Heart right ventricle (tissue), 16 donors: ENCODE measurements at regions not wholly inside any gene's neighbourhood (a gene's known extent, or its start where the extent isn't known, plus 50 kb on each side); places are given as distances from the start of the nearest gene placed in this dataset.

ENCODE experiments used
- ATAC-seq, 8 donors: fragments of 200-7000 bp; cut with Tn5 transposase; one replicate each; pipeline ENCODE4 v1.9.1; 2020; ENCODE audit warnings: mild to moderate bottlenecking in 8 of 8, moderate library complexity in 8 of 8, moderate number of reproducible peaks in 1 of 8
- DNase-seq, 2 donors: peaks; one replicate each; pipeline ENCODE4 v3.0.0-alpha.2; 2020
- H3K27ac ChIP-seq, 10 donors: fragments of 200-600 bp; sonication (generic) in 2 of 10; one replicate each; pipeline versions ENCODE4 v1.5.0 to v1.8.0; 2020 to 2022; ENCODE audit warnings: mild to moderate bottlenecking in 3 of 10
- H3K27me3 ChIP-seq, 7 donors: fragments of 200-600 bp; one replicate each; pipeline ENCODE4 v1.8.0; 2021 to 2022; ENCODE audit warnings: mild to moderate bottlenecking in 2 of 7
- H3K36me3 ChIP-seq, 9 donors: fragments of 200-600 bp; sonication (generic) in 1 of 9; one replicate each; pipeline versions ENCODE4 v1.5.0 to v1.8.0; 2020 to 2022; ENCODE audit warnings: mild to moderate bottlenecking in 2 of 9
- H3K4me1 ChIP-seq, 9 donors: fragments of 200-600 bp; sonication (generic) in 1 of 9; one replicate each; pipeline versions ENCODE4 v1.5.0 to v1.8.0; 2020 to 2022; ENCODE audit warnings: mild to moderate bottlenecking in 4 of 9
- H3K4me3 ChIP-seq, 10 donors: fragments of 200-600 bp; sonication (generic) in 2 of 10; one replicate each; pipeline versions ENCODE4 v1.5.0 to v1.8.0; 2020 to 2022; ENCODE audit warnings: mild to moderate bottlenecking in 7 of 10, moderate library complexity in 2 of 10
- H3K9me3 ChIP-seq, 11 donors: fragments of 200-600 bp in 10 of 11; sonication (generic) in 2 of 11; one replicate each; pipeline versions ENCODE4 v1.5.0 to v1.8.0; 2013 to 2022; ENCODE audit warnings: mild to moderate bottlenecking in 2 of 11, control low read depth in 1 of 11, moderate library complexity in 1 of 11
- CTCF ChIP-seq, 9 donors: fragments of 200-600 bp; sonication (generic) in 2 of 9; IDR thresholded peaks; one replicate each; pipeline versions ENCODE4 v1.5.0 to v1.8.0; 2021 to 2022; ENCODE audit warnings: antibody characterized with exemption in 9 of 9, mild to moderate bottlenecking in 5 of 9, moderate library complexity in 1 of 9
- WGBS, 2 donors: extraction: QIAGEN DNeasy Blood & Tissue Kit; methylation state at CpG; one replicate each; pipeline ENCODE4 v1.1.7; 2013; ENCODE audit warnings: inconsistent platforms in 1 of 2; 5-methylcytosine and 5-hydroxymethylcytosine counted together
- intact Hi-C, 10 donors: fragments of 100-400 bp; cut with DNase I; formaldehyde crosslinking; loops; one replicate each; pipeline versions ENCODE4 v1.11.1 to v1.14.2; 2022
- donor health status: Arrhythmogenic right ventricular cardiomyopathy.
- donor health status: ischemic (EF 13 %, LVEDD 7.1; RV severe dilation, severe dysfunction).
- donor health status: healthy with polysubstance abuse.
- donor health status: DM: no; HTN: yes; CAD: no.
- donor health status: DM: no; HTN: no; CAD: no.
- donor health status: ischemic (EF 25% LVEDD 6.9; RV normal size, moderate dysfunction).
- donor health status: ischemic (EF 25% LVEDD 5.7; RV mildly dilated, moderate dysfunction).
- donor health status: healthy.
- donor health status: DM: yes; HTN: yes; CAD: no.
- donor health status: Ischemic cardiomyopathy.
- donor health status: ischemic (EF 35%, LVEDD 5.7; RV mildly dilated, moderate dysfunction).
- donor health status: nonischemic (EF 11% LVEDD 7.7; RV severe dilation, severe dysfunction).
- donor health status: DM: yes; HTN: yes; CAD: no.
- donor health status: PGD.
- donor health status: ischemic (EF 29% LVEDD 5.4; RV normal size, mild dysfunction).
- donor health status: nonischemic (EF 23%, LVEDD 6.1; RV moderate dilation, normal function).

GRCh38 chr11:42646959-42647358, 664.8 kb upstream of the API5 start:
- no peaks in the 10 kb centered on the region for H3K9me3 ChIP-seq
- H3K36me3 ChIP-seq = no peaks in the 10 kb centered on the region
- no peaks in the 10 kb centered on the region for H3K4me1 ChIP-seq
- no peak overlapping the region for H3K4me3 ChIP-seq
- ATAC-seq (no peak), DNase-seq (no peak)
- 63 to 65% methylated on average over 1 of the region's 1 CpG for WGBS, 2 donors
- H3K27me3 ChIP-seq = no peaks in the 10 kb centered on the region
- H3K27ac ChIP-seq = no peak overlapping the region
- no peak for TF ChIP-seq CTCF (IDR thresholded peaks at IDR 0.05)
- intact Hi-C loops = no loop called here

GRCh38 chr11:42647993-42648392, 663.8 kb upstream of the API5 start:
- Histone ChIP-seq H3K9me3 (no peaks in the 10 kb centered on the region), H3K4me1 (no peaks in the 10 kb centered on the region), H3K4me3 (no peak overlapping the region), H3K36me3 (no peaks in the 10 kb centered on the region), H3K27ac (no peak overlapping the region), H3K27me3 (no peaks in the 10 kb centered on the region)
- intact Hi-C loops = no loop called here
- no peak for TF ChIP-seq CTCF (IDR thresholded peaks at IDR 0.05)
- ATAC-seq (no peak), DNase-seq (no peak)
- 54 to 70% methylated on average over 3 of the region's 3 CpGs for WGBS, 2 donors

GRCh38 chr11:42651621-42652020, 660.2 kb upstream of the API5 start:
- ATAC-seq (no peak), DNase-seq (no peak)
- Histone ChIP-seq H3K27me3 (no peaks in the 10 kb centered on the region), H3K36me3 (no peaks in the 10 kb centered on the region), H3K4me3 (no peak overlapping the region), H3K9me3 (peaks cover 0 to 5% (median 0%) of the 10 kb centered on the region in 11 donors), H3K27ac (no peak overlapping the region), H3K4me1 (no peaks in the 10 kb centered on the region)
- no peak for TF ChIP-seq CTCF (IDR thresholded peaks at IDR 0.05)
- intact Hi-C loops = no loop called here

- H3K27ac ChIP-seq = no peak overlapping the region
- DNase-seq (no peak), ATAC-seq (no peak)
- H3K27me3 ChIP-seq = no peaks in the 10 kb centered on the region
- 76% methylated on average over 3 of the region's 3 CpGs for WGBS, 2 donors
- TF ChIP-seq CTCF (IDR thresholded peaks at IDR 0.05) = no peak
- H3K36me3 ChIP-seq = no peaks in the 10 kb centered on the region
- H3K4me3 ChIP-seq = no peak overlapping the region
- intact Hi-C loops = no loop called here
- H3K4me1 ChIP-seq = no peaks in the 10 kb centered on the region
- H3K9me3 ChIP-seq = peaks cover 0 to 5% (median 0%) of the 10 kb centered on the region in 11 donors
Measured at GRCh38 chr11:42657169-42657568, 654.6 kb upstream of the API5 start.

- intact Hi-C loops = no loop called here
- H3K4me3 ChIP-seq = no peak overlapping the region
- DNase-seq = no peak
- H3K9me3 ChIP-seq = no peaks in the 10 kb centered on the region
- TF ChIP-seq CTCF (IDR thresholded peaks at IDR 0.05) = no peak
- no peaks in the 10 kb centered on the region for H3K4me1 ChIP-seq
- ATAC-seq = no peak
- H3K27ac ChIP-seq = no peak overlapping the region
- 49 to 61% methylated on average over 2 of the region's 2 CpGs for WGBS, 2 donors
- no peaks in the 10 kb centered on the region for H3K36me3 ChIP-seq
- no peaks in the 10 kb centered on the region for H3K27me3 ChIP-seq
Measured at GRCh38 chr11:42661942-42662341, 649.9 kb upstream of the API5 start.
